C4-2B (cell line): ENCODE measurements at regions not wholly inside any gene's neighbourhood (a gene's known extent, or its start where the extent isn't known, plus 50 kb on each side); places are given as distances from the start of the nearest gene placed in this dataset.
A peak's percentile ranks its signal among the peaks of the same experiment; 100 is the strongest.

Experiments used
- H3K27ac ChIP-seq: fragments of 450-650 bp; 2 replicates; pipeline ENCODE4 v1.5.1; 2017
- ZFX ChIP-seq: fragments of 450-650 bp; IDR thresholded peaks from 2 replicates; pipeline ENCODE4 v1.6.1; 2017
- TF ChIP-seq, protein P1 (sequence below): fragments of 450-650 bp; conservative IDR thresholded peaks from 2 replicates; pipeline ENCODE4 v1.5.1; 2017; ENCODE audit warnings: mild to moderate bottlenecking

DNA sequence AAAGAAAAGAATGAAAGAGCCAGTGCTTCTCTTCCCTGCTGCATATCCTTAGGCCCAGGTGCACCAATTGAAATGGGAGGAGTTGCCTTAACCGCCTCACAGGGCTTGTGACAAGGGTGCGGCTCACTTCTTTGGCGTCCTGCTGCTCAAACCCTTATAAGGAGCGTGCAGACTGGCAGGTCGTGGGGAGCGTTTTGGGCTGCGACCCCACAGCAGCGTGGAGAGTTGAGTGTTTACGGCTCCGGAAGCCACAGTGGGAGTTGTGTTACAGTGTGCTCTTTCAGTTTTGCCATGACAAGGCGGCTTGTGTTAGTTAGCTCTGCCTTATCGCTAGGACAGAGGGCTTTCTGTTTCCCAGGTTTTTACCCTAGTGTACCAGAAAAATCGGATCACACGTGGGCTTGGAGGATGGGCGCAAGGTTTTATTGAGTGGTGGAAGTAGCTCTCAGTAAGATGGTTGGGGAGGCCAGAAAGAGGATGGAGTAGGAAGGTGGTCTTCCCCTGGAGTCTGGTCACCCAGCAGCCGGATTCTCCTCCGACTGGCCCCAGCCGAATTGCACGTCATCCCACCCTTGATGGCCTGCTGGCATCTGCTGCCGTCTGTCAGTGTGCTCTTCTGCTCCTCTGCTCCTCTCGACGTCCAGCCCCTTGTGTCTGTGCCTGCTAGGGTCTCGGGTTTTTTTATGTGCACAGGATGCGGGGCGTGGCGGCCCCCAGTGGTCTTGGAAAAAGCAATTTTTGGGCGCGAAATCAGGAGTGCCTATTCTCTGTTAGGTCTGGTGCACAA, 718.9 kb downstream of the ARAP2 start:
- no peak overlapping the region for H3K27ac ChIP-seq
- TF ChIP-seq, protein P1, sequence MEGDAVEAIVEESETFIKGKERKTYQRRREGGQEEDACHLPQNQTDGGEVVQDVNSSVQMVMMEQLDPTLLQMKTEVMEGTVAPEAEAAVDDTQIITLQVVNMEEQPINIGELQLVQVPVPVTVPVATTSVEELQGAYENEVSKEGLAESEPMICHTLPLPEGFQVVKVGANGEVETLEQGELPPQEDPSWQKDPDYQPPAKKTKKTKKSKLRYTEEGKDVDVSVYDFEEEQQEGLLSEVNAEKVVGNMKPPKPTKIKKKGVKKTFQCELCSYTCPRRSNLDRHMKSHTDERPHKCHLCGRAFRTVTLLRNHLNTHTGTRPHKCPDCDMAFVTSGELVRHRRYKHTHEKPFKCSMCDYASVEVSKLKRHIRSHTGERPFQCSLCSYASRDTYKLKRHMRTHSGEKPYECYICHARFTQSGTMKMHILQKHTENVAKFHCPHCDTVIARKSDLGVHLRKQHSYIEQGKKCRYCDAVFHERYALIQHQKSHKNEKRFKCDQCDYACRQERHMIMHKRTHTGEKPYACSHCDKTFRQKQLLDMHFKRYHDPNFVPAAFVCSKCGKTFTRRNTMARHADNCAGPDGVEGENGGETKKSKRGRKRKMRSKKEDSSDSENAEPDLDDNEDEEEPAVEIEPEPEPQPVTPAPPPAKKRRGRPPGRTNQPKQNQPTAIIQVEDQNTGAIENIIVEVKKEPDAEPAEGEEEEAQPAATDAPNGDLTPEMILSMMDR, result no peak
- TF ChIP-seq ZFX, result no peak

DNA sequence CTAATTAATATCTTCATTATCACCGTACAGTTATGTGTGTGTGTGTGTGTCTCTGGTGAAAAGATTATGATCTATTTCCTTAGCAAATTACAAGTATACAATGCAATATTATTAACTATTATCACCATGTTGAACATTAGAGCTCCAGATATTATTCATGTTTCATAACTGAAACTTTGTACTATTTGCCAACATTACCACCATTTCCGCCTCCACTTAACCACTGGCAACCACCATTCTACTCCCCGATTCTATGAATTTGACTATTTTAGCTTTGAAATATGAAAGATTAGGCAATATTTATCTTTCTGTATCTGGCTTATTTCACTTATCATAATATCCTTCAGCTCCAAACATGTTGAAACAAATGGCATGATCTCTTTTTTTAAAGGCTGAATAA, 717.9 kb downstream of the ARAP2 start:
- H3K27ac ChIP-seq, result no peak overlapping the region
- TF ChIP-seq ZFX, result no peak
- TF ChIP-seq, protein P1, result no peak

DNA sequence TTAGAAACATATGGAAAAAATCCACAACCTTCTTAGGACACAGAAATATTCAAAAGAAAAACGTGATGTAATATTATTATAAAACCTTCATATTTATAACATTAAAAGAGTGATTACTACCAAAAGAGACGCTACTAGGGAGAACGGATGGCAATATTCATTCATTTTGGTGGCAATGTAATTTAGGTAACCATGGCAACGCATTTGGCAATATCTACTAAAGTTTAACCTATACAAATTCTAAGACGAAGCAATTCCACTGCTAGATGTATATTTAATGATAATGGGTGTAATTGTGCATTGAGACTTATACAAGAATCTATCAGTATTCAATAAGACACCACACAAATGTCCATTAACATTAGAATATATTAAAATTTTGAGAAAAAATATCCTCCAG, 709.4 kb downstream of the ARAP2 start:
- no peak overlapping the region for H3K27ac ChIP-seq
- TF ChIP-seq ZFX, result no peak

DNA sequence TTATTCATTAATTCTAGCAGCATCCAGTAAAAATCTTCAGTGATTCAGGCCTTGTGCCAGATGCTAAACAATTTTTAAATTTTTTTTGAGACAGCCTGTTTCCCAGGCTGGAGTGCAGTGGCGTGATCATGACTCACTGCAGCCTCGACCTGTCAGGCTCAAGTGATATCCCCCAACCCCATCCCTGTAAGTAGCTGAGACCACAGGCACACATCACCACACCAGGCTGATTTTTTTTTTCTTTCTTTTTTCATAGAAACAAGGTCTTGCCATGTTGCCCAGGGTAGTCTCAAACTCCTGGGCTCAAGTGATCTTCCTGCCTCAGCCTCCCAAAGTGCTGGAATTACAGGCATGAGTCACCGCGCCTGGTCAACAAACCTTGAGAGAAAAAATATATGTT, 705.5 kb downstream of the ARAP2 start:
- no peak for TF ChIP-seq ZFX
- TF ChIP-seq, protein P1, result no peak
- H3K27ac ChIP-seq, result no peak overlapping the region

DNA sequence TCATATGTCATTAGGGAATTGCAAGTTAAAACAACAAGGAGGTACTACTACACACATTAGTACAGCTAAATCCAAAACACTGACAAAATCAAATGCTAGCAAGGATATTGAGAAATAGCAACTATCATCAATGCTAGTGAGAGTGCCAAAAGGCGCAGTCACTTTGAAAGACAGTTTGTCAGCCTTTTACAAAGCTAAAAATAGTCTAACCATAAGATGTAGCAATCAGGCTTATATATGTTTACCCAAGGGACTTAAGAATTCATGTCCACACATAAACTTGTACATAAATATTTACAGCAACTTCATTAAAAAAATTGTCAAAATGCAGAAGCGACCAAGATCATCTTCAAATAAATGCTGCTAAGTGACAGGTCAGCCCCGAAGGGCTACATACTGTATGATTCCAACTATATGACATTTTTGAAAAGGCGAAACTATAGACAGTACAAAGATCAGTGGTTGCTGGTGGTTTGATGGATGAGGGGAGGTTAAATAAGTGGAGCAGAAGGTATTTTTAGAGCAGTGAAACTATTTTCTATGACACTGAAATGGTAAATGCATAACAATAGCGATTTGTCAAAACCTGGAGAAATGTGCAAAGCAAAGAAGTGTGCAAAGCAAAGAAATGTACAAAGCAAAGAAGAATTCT, 704.8 kb downstream of the ARAP2 start:
- TF ChIP-seq, protein P1, result no peak
- no peak for TF ChIP-seq ZFX

DNA sequence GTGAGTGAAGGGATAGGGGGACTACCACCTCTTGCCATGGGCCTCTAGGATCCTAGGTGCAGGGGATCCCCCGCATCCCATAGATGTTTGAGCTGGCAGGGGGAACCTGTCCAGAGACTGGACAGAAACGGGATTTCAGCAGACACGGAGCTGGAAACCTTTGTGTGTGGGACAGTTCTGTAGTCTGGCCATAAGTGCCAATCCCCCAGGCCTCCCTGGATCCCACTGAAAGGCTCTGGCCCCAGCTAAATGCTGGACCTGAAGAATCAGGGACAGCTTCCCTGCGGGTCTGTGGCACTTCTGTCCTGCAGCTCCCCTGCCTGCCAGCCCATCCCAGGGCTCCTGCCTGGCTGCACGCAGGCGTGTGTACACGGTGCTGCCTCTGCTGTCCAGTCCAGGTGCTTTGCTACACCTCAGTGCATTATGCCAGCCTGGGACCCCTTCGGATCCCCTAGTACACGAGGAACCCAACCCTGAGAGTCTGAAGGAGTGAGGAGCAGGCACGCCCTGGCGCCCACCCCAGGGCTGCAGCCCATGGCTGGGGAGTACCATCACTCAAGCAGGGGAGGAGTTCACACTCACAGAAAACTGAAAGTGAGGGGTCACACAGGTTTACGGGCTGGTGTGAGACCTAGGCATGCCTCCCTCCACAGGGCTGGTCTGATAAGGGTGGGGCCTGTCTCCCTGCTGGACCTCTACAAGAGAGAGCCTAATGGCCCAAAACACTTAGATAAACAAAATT, 703.0 kb downstream of the ARAP2 start:
- H3K27ac ChIP-seq, result no peak overlapping the region
- TF ChIP-seq ZFX, result no peak
- TF ChIP-seq, protein P1, result no peak

More for the DNA sequence above, 704.8 kb downstream of the ARAP2 start:
- H3K27ac ChIP-seq, result no peak overlapping the region

DNA sequence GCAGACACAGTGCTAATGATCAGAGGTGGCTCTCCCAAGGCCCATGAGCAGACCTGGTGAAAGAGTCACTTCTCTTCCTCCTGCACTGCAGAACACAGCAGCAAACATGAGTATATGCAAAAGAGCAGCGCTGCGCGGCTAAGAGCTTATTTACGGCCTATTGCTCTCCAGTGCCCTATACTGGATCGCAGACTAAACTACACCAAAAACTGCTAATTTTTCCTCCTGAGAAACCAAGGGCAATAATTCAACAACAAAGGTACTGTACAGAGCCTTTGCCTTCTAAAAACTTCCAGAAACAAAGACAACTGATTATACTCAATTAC, 702.5 kb downstream of the ARAP2 start:
- TF ChIP-seq, protein P1, result peak; percentile 16; the same call in 1 of the 2 replicates
- TF ChIP-seq ZFX, result no peak
- H3K27ac ChIP-seq, result no peak overlapping the region
